Jurkat, Clone E6-1 (cell line): ENCODE measurements at regions not wholly inside any gene's neighbourhood (a gene's known extent, or its start where the extent isn't known, plus 50 kb on each side); places are given as distances from the start of the nearest gene placed in this dataset.
"Not testable (repeated sequence)": the region's sequence is repeated elsewhere in the genome, so short reads cannot be mapped to it uniquely, and the experiment has no call there.

Experiments used
- DNase-seq: peaks from one replicate; pipeline ENCODE4 v3.0.0-alpha.2; 2011; ENCODE audit warnings: low read depth, low spot score
- H3K4me3 ChIP-seq: 2 replicates; pipeline ENCODE4 v1.5.1; 2011; ENCODE audit warnings: mild to moderate bottlenecking, low read length, control low read depth, moderate library complexity

GRCh38 chr10:64113792-64114191, 592.6 kb downstream of the REEP3 start:
- peak; percentile 70 for DNase-seq

GRCh38 chr10:64115471-64115870, 594.3 kb downstream of the REEP3 start:
- H3K4me3 ChIP-seq: no peak overlapping the region
- DNase-seq: no peak

More at GRCh38 chr10:64113792-64114191, 592.6 kb downstream of the REEP3 start:
- H3K4me3 ChIP-seq: no peak overlapping the region

GRCh38 chr10:64115908-64116643, 594.9 kb downstream of the REEP3 start:
- DNase-seq: peak; percentile 27
- no peak overlapping the region for H3K4me3 ChIP-seq

GRCh38 chr10:64116707-64117106, 595.5 kb downstream of the REEP3 start:
- H3K4me3 ChIP-seq: no peak overlapping the region
- DNase-seq: no peak

GRCh38 chr10:64118736-64119135, 597.5 kb downstream of the REEP3 start:
- no peak overlapping the region for H3K4me3 ChIP-seq
- no peak for DNase-seq

- H3K4me3 ChIP-seq, DNase-seq: not testable (repeated sequence)
These were observed 599.2 kb downstream of the REEP3 start for GRCh38 chr10:64120301-64120980.

- no peak overlapping the region for H3K4me3 ChIP-seq
- DNase-seq: no peak
These were observed 609.0 kb downstream of the REEP3 start for GRCh38 chr10:64130152-64130551.

- no peak overlapping the region for H3K4me3 ChIP-seq
- no peak for DNase-seq
These were observed 613.5 kb downstream of the REEP3 start for GRCh38 chr10:64134676-64135075.

GRCh38 chr10:64142395-64142794, 621.2 kb downstream of the REEP3 start:
- no peak overlapping the region for H3K4me3 ChIP-seq
- no peak for DNase-seq

GRCh38 chr10:64148607-64149006, 627.4 kb downstream of the REEP3 start:
- no peak for DNase-seq
- H3K4me3 ChIP-seq: no peak overlapping the region

GRCh38 chr10:64156166-64156565, 635.0 kb downstream of the REEP3 start:
- no peak for DNase-seq
- no peak overlapping the region for H3K4me3 ChIP-seq

- DNase-seq: no peak
- H3K4me3 ChIP-seq: no peak overlapping the region
These were observed 637.4 kb downstream of the REEP3 start for GRCh38 chr10:64158551-64158950.

GRCh38 chr10:64159910-64160872, 639.0 kb downstream of the REEP3 start:
- DNase-seq: no peak
- no peak overlapping the region for H3K4me3 ChIP-seq

- no peak for DNase-seq
- H3K4me3 ChIP-seq: no peak overlapping the region
These were observed 649.6 kb downstream of the REEP3 start for GRCh38 chr10:64170791-64171190.

GRCh38 chr10:64173826-64174225, 652.6 kb downstream of the REEP3 start:
- no peak overlapping the region for H3K4me3 ChIP-seq
- DNase-seq: no peak

- DNase-seq: no peak
- H3K4me3 ChIP-seq: no peak overlapping the region
These were observed 653.6 kb downstream of the REEP3 start for GRCh38 chr10:64174666-64175255.

- no peak overlapping the region for H3K4me3 ChIP-seq
- no peak for DNase-seq
These were observed 654.2 kb downstream of the REEP3 start for GRCh38 chr10:64175271-64175962.

- no peak for DNase-seq
- H3K4me3 ChIP-seq: no peak overlapping the region
These were observed 661.5 kb downstream of the REEP3 start for GRCh38 chr10:64182671-64183070.

- DNase-seq: no peak
- H3K4me3 ChIP-seq: no peak overlapping the region
These were observed 670.1 kb downstream of the REEP3 start for GRCh38 chr10:64191286-64191685.
